K562 (cell line): ENCODE measurements at regions not wholly inside any gene's neighbourhood (a gene's known extent, or its start where the extent isn't known, plus 50 kb on each side); places are given as distances from the start of the nearest gene placed in this dataset.
A peak's percentile ranks its signal among the peaks of the same experiment; 100 is the strongest.

Experiments used
- ATAC-seq: fragments of 200-7000 bp; cut with Tn5 transposase; 3 replicates; pipeline ENCODE4 v1.9.1; 2020; ENCODE audit warnings: moderate library complexity
- BruUV-seq: library from RNA; stranded (reverse); fragments of 400-500 nt; replicated peaks from 2 replicates; lab custom pipeline; 2021; lab: Mats Ljungman, UMichigan
- CTCF ChIA-PET: fragments of 300-600 bp; formaldehyde crosslinking; extraction: SDS; loops from one replicate; lab custom pipeline; 2021; ENCODE audit warnings: low intra/inter-chr PET ratio; lab: Yijun Ruan, JAX
- POLR2A ChIA-PET: fragments of 300-600, 350-650 bp; sonication (Branson Sonifier 250); formaldehyde crosslinking; extraction: SDS; loops from one replicate; lab custom pipeline; 2021; ENCODE audit warnings: antibody characterized with exemption, inconsistent platforms; lab: Yijun Ruan, JAX
- DNase-seq, 4 experiments: peaks; one replicate each; pipeline versions ENCODE4 v3.0.0 to v3.0.0-alpha.2; 2011 to 2018; ENCODE audit warnings: low spot score in 3 of 4, mixed read lengths in 3 of 4; ENCODE audit errors: extremely low read depth in 1 of 4
- FAIRE-seq: peaks from 2 replicates; lab custom pipeline; 2011; peaks lifted over from hg19 to GRCh38; lab: Jason Lieb, UNC
- H2AFZ ChIP-seq: 2 replicates; pipeline ENCODE4 v1.6.0; 2011; ENCODE audit warnings: low read depth, low read length, control low read depth, inconsistent platforms
- H3K27ac ChIP-seq: fragments of 200-600 bp; 3 replicates; pipeline ENCODE4 v1.8.0; 2011; ENCODE audit warnings: low read depth, mild to moderate bottlenecking, control low read depth, inconsistent platforms, low read length, moderate library complexity, mixed read lengths; ENCODE audit errors: extremely low read depth
- H3K27me3 ChIP-seq, 2 experiments: fragments of 300-600 bp in 1 of 2; 2 replicates in 1 of 2; 3 replicates in 1 of 2; pipeline versions ENCODE4 v1.6.0 to v1.8.0; 2011; ENCODE audit warnings: inconsistent platforms in 2 of 2, low read length in 2 of 2, mild to moderate bottlenecking in 1 of 2, mixed read lengths in 1 of 2, moderate library complexity in 1 of 2; ENCODE audit not compliant: control insufficient read depth in 2 of 2, insufficient read depth in 2 of 2
- H3K36me3 ChIP-seq: fragments of 300-600 bp; 3 replicates; pipeline ENCODE4 v1.8.0; 2011; ENCODE audit warnings: mild to moderate bottlenecking, low read length, inconsistent platforms; ENCODE audit not compliant: control insufficient read depth, insufficient read depth
- H3K4me1 ChIP-seq, 2 experiments: fragments of 200-600 bp in 1 of 2; replicated peaks in 1 of 2; 2 replicates in 1 of 2; 3 replicates in 1 of 2; pipeline versions ENCODE4 v1.5.1 to v1.8.0; 2011; ENCODE audit warnings: inconsistent platforms in 2 of 2, low read length in 2 of 2, mild to moderate bottlenecking in 1 of 2, mixed read lengths in 1 of 2, moderate library complexity in 1 of 2; ENCODE audit not compliant: control insufficient read depth in 2 of 2, insufficient read depth in 2 of 2
- H3K4me2 ChIP-seq: 2 replicates; pipeline ENCODE4 v1.6.1; 2011; ENCODE audit warnings: low read length, control low read depth, inconsistent platforms, mixed read lengths; ENCODE audit not compliant: insufficient read depth
- H3K4me3 ChIP-seq: fragments of 200-600 bp; sonication (generic), shearing (Covaris generic); 2 replicates; pipeline ENCODE4 v1.5.1; 2016; ENCODE audit warnings: control low read depth, inconsistent platforms
- H3K79me2 ChIP-seq: fragments of 200-600 bp; 3 replicates; pipeline ENCODE4 v1.8.0; 2011; ENCODE audit warnings: low read length, inconsistent platforms; ENCODE audit not compliant: control insufficient read depth, insufficient read depth
- H3K9ac ChIP-seq, 2 experiments: 2 replicates each; pipeline versions ENCODE4 v1.6.0 to v1.6.1; 2011; ENCODE audit warnings: low read depth in 2 of 2, low read length in 2 of 2, control low read depth in 1 of 2, inconsistent platforms in 1 of 2, mild to moderate bottlenecking in 1 of 2, mixed read lengths in 1 of 2; ENCODE audit not compliant: insufficient read depth in 1 of 2
- H3K9me1 ChIP-seq: one replicate; pipeline ENCODE4 v1.6.0; 2011; ENCODE audit warnings: inconsistent platforms, mild to moderate bottlenecking, low read length, moderate library complexity; ENCODE audit not compliant: control insufficient read depth, insufficient read depth
- H3K9me3 ChIP-seq: replicated peaks from 2 replicates; pipeline ENCODE4 v1.5.1; 2011; ENCODE audit warnings: low read depth, low read length, inconsistent platforms; ENCODE audit not compliant: control insufficient read depth, insufficient read depth
- H4K20me1 ChIP-seq: replicated peaks from 2 replicates; pipeline ENCODE4 v1.6.1; 2011; ENCODE audit warnings: low read length, inconsistent platforms, mixed read lengths; ENCODE audit not compliant: control insufficient read depth, insufficient read depth
- CBX1 ChIP-seq: sonication (generic); IDR thresholded peaks from 2 replicates; pipeline ENCODE4 v1.6.1; 2016; ENCODE audit warnings: antibody characterized with exemption, low read depth, mild to moderate bottlenecking
- EZH2 ChIP-seq: IDR thresholded peaks from 2 replicates; pipeline ENCODE4 v1.6.1; 2012; ENCODE audit warnings: low read depth, mild to moderate bottlenecking, inconsistent platforms, low read length, borderline replicate concordance
- HBP1 ChIP-seq: fragments of 450-650 bp; formaldehyde crosslinking; IDR thresholded peaks from 2 replicates; pipeline ENCODE4 v1.4.0; 2022; ENCODE audit warnings: missing genetic modification characterization
- HCFC1 ChIP-seq: IDR thresholded peaks from 2 replicates; pipeline ENCODE4 v1.6.1; 2012; ENCODE audit warnings: low read depth, low read length, improper control_type of control experiment
- L3MBTL2 ChIP-seq: fragments of 450-650 bp; IDR thresholded peaks from 2 replicates; pipeline ENCODE4 v1.6.1; 2016; ENCODE audit warnings: mild to moderate bottlenecking, moderate library complexity
- MAX ChIP-seq: sonication (generic); formaldehyde crosslinking; IDR thresholded peaks from 2 replicates; pipeline ENCODE4 v1.9.0; 2022; ENCODE audit warnings: mild to moderate bottlenecking, missing genetic modification reagents
- MTA1 ChIP-seq: fragments of 450-650 bp; IDR thresholded peaks from 2 replicates; pipeline ENCODE4 v1.6.1; 2017; ENCODE audit warnings: borderline replicate concordance
- NFYB ChIP-seq: IDR thresholded peaks from 2 replicates; pipeline ENCODE4 v1.6.1; 2011; ENCODE audit warnings: mild to moderate bottlenecking, moderate library complexity; ENCODE audit not compliant: insufficient read length; ENCODE audit errors: extremely low read depth
- NR0B1 ChIP-seq: fragments of 450-650 bp; IDR thresholded peaks from one replicate; pipeline ENCODE4 v1.6.1; 2018; ENCODE audit warnings: mild to moderate bottlenecking, moderate library complexity; ENCODE audit not compliant: partially characterized antibody
- RAD21 ChIP-seq, 2 experiments: fragments of 250-450 bp in 1 of 2; fragments of 450-650 bp in 1 of 2; sonication (Bioruptor Pico) in 1 of 2; formaldehyde crosslinking in 1 of 2; IDR thresholded peaks in 1 of 2; conservative IDR thresholded peaks in 1 of 2; 2 replicates each; pipeline versions ENCODE4 v1.4.0 to v1.8.0; 2020 to 2022; ENCODE audit warnings: mild to moderate bottlenecking in 2 of 2, moderate library complexity in 1 of 2
- RAD51 ChIP-seq: fragments of 450-650 bp; IDR thresholded peaks from 2 replicates; pipeline ENCODE4 v1.7.1; 2016; ENCODE audit warnings: low read depth, mild to moderate bottlenecking, borderline replicate concordance
- RFX5 ChIP-seq: IDR thresholded peaks from 2 replicates; pipeline ENCODE4 v1.6.1; 2011; ENCODE audit warnings: low read depth, mild to moderate bottlenecking, improper control_type of control experiment, low read length
- TOE1 ChIP-seq, 2 experiments: fragments of 450-650 bp in 1 of 2; sonication (generic) in 1 of 2; formaldehyde crosslinking in 1 of 2; IDR thresholded peaks; 2 replicates each; pipeline versions ENCODE4 v1.7.1 to v1.8.0; 2016 to 2022; ENCODE audit warnings: borderline replicate concordance in 2 of 2, mild to moderate bottlenecking in 2 of 2, antibody characterized with exemption in 1 of 2, inconsistent platforms in 1 of 2, low read depth in 1 of 2, missing genetic modification reagents in 1 of 2, moderate library complexity in 1 of 2
- USF2 ChIP-seq: sonication (generic); formaldehyde crosslinking; IDR thresholded peaks from 2 replicates; pipeline ENCODE4 v1.5.0; 2020; ENCODE audit warnings: missing genetic modification reagents
- ZFPM2 ChIP-seq: fragments of 250-450 bp; sonication (Bioruptor Pico); IDR thresholded peaks from 2 replicates; pipeline ENCODE4 v1.5.1; 2022; ENCODE audit warnings: mild to moderate bottlenecking
- ZKSCAN8 ChIP-seq: fragments of 200-800 bp; sonication (Bioruptor generic); IDR thresholded peaks from 2 replicates; pipeline ENCODE4 v1.6.1; 2016; ENCODE audit warnings: missing genetic modification characterization, missing compliant biosample characterization
- ZNF124 ChIP-seq: sonication (generic); formaldehyde crosslinking; IDR thresholded peaks from 2 replicates; pipeline ENCODE4 v1.8.1; 2022; ENCODE audit warnings: missing genetic modification reagents
- ZNF274 ChIP-seq: IDR thresholded peaks from 2 replicates; pipeline ENCODE4 v1.6.1; 2011; ENCODE audit warnings: low read depth, mild to moderate bottlenecking, low read length, moderate library complexity, borderline replicate concordance
- ZNF696 ChIP-seq: fragments of 250-450 bp; sonication (Bioruptor Pico); conservative IDR thresholded peaks from 2 replicates; pipeline ENCODE4 v1.4.0; 2020; ENCODE audit warnings: mild to moderate bottlenecking, moderate library complexity
- WGBS: fragments of 100-300 bp; shearing (Covaris generic); methylation state at CpG from one replicate; pipeline ENCODE4 v1.1.6; 2016; ENCODE audit warnings: low coverage, mixed read lengths; ENCODE audit not compliant: insufficient coverage; ENCODE audit errors: missing lambda C conversion rate; 5-methylcytosine and 5-hydroxymethylcytosine counted together
- in situ Hi-C: fragments of 300-500 bp; cut with MboI; formaldehyde crosslinking; loops from 4 replicates; pipeline ENCODE4 v1.15.0; 2018; ENCODE audit warnings: inconsistent platforms, mixed read lengths
- intact Hi-C: fragments of 100-400 bp; cut with micrococcal nuclease; formaldehyde crosslinking; loops from 2 replicates; pipeline ENCODE4 v1.14.2; 2022
- TF ChIP-seq, protein P1 (sequence below): fragments of 250-450 bp; sonication (Bioruptor Pico); IDR thresholded peaks from 2 replicates; pipeline ENCODE4 v1.8.0; 2021; ENCODE audit warnings: moderate library complexity, mild to moderate bottlenecking, inconsistent platforms

GRCh38 chr5:14061106-14061505, 82.0 kb upstream of the TRIO start:
- no peaks in the 10 kb centered on the region for H3K27me3 ChIP-seq
- H3K79me2 ChIP-seq = no peaks in the 10 kb centered on the region
- H3K36me3 ChIP-seq = no peaks in the 10 kb centered on the region
- in situ Hi-C loops (no loop called here), intact Hi-C loops (no loop called here)
- no peaks in the 10 kb centered on the region for H3K9me3 ChIP-seq
- 0% methylated on average over 5 of the region's 5 CpGs for WGBS
- no peaks in the 10 kb centered on the region for H4K20me1 ChIP-seq
- no peak for ATAC-seq
- H3K4me3 ChIP-seq = no peak overlapping the region
- ChIA-PET CTCF (no interaction called here), POLR2A (no interaction called here)
- H3K27ac ChIP-seq = no peak overlapping the region
- H3K4me2 ChIP-seq = no peak overlapping the region
- DNase-seq = peak; percentile 4 to 52 (median 46)
- H3K9ac ChIP-seq = no peak overlapping the region
- FAIRE-seq = no peak
- H2AFZ ChIP-seq = no peak overlapping the region
- H3K9me1 ChIP-seq = no peaks in the 10 kb centered on the region
- no TSS peak for BruUV-seq
- H3K4me1 ChIP-seq = no peaks in the 10 kb centered on the region
- TF ChIP-seq USF2 (CRISPR knock-in tag) = peak; percentile 87
- TF ChIP-seq ZNF124 (CRISPR knock-in tag) = no peak
- TF ChIP-seq RAD51 = peak; percentile 62; the same call in 1 of the 2 replicates
- TF ChIP-seq HCFC1 = peak; percentile 68
- no peak for TF ChIP-seq L3MBTL2
- TF ChIP-seq ZNF274 = no peak
- TF ChIP-seq RAD21 (CRISPR knock-in tag; conservative IDR thresholded peaks at IDR 0.05 in 1 of 2, IDR thresholded peaks at IDR 0.05 in 1 of 2) = no peak
- peak; percentile 73 for TF ChIP-seq TOE1 (IDR thresholded peaks at IDR 0.05; ENCODE audit: borderline replicate concordance)
- TF ChIP-seq TOE1 (CRISPR knock-in tag; IDR thresholded peaks at IDR 0.05; ENCODE audit: borderline replicate concordance, low read depth) = no peak
- TF ChIP-seq NFYB = peak; percentile 36
- no peak for TF ChIP-seq MTA1
- no peak for TF ChIP-seq HBP1 (CRISPR knock-in tag)
- TF ChIP-seq ZFPM2 = no peak
- TF ChIP-seq RFX5 = no peak
- TF ChIP-seq CBX1 = no peak
- TF ChIP-seq ZKSCAN8 (CRISPR knock-in tag) = no peak
- no peak for TF ChIP-seq MAX (CRISPR knock-in tag)
- TF ChIP-seq, protein P1, sequence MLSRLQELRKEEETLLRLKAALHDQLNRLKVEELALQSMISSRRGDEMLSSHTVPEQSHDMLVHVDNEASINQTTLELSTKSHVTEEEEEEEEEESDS (CRISPR knock-in tag) = no peak
- no peak for TF ChIP-seq EZH2
- TF ChIP-seq ZNF696 (CRISPR knock-in tag) = no peak
- no peak for TF ChIP-seq NR0B1
